ENCODE measurements at regions not wholly inside any gene's neighbourhood (a gene's known extent, or its start where the extent isn't known, plus 50 kb on each side); places are given as distances from the start of the nearest gene placed in this dataset.

- FAIRE-seq (no peak), ATAC-seq (no peak), DNase-seq (ENCODE audit: low read depth, low spot score) (no peak)
- intact Hi-C loops (cut with micrococcal nuclease; ENCODE audit: unreplicated experiment) (no loop called here), in situ Hi-C loops (cut with MboI) (no loop called here)
- ChIA-PET RAD21 (ENCODE audit: unreplicated experiment) (no interaction called here), CTCF (no interaction called here), SMC1A (ENCODE audit: uncharacterized antibody, unreplicated experiment) (no interaction called here), POLR2A (no interaction called here)
- H3K4me1 ChIP-seq (ENCODE audit: control insufficient read depth, insufficient read depth, low read length) = no peaks in the 10 kb centered on the region
- no peak overlapping the region for H3K27ac ChIP-seq (ENCODE audit: control insufficient read depth, insufficient read depth)
- H4K20me1 ChIP-seq (ENCODE audit: control insufficient read depth, insufficient read depth) = no peaks in the 10 kb centered on the region
- no peaks in the 10 kb centered on the region for H3K36me3 ChIP-seq (ENCODE audit: control insufficient read depth in 2 of 2, insufficient read depth in 2 of 2, low read length in 1 of 2)
- H2AFZ ChIP-seq (ENCODE audit: control insufficient read depth, low read depth, low read length) = no peak overlapping the region
- BruUV-seq (replicated peaks) = no TSS peak
- 29% methylated on average over 4 of the region's 4 CpGs for WGBS (ENCODE audit: insufficient coverage, insufficient replicate concordance, low lambda C conversion rate, missing lambda C conversion rate)
- H3K79me2 ChIP-seq (ENCODE audit: control insufficient read depth, insufficient read depth, low read length) = no peaks in the 10 kb centered on the region
- no peak overlapping the region for H3K9ac ChIP-seq (ENCODE audit: control insufficient read depth, insufficient read depth, low read length)
- no peak for TF ChIP-seq ZNF274 (IDR thresholded peaks at IDR 0.05; ENCODE audit: insufficient read depth, insufficient read length)
- no peak for TF ChIP-seq MTA3 (IDR thresholded peaks at IDR 0.05; ENCODE audit: borderline replicate concordance, low read length)
- no peak for TF ChIP-seq HDAC6 (IDR thresholded peaks at IDR 0.05; ENCODE audit: unreplicated experiment)
- TF ChIP-seq, protein P1, sequence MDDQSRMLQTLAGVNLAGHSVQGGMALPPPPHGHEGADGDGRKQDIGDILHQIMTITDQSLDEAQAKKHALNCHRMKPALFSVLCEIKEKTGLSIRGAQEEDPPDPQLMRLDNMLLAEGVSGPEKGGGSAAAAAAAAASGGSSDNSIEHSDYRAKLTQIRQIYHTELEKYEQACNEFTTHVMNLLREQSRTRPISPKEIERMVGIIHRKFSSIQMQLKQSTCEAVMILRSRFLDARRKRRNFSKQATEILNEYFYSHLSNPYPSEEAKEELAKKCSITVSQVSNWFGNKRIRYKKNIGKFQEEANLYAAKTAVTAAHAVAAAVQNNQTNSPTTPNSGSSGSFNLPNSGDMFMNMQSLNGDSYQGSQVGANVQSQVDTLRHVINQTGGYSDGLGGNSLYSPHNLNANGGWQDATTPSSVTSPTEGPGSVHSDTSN (IDR thresholded peaks at IDR 0.05; ENCODE audit: insufficient replicate concordance, low read depth, low read length) = no peak
- no peak for TF ChIP-seq SKIL (IDR thresholded peaks at IDR 0.05; ENCODE audit: low read depth, poor library complexity, severe bottlenecking)
- no peak for TF ChIP-seq SUZ12 (IDR thresholded peaks at IDR 0.05; ENCODE audit: unreplicated experiment)
- TF ChIP-seq STAT3 (IDR thresholded peaks at IDR 0.05; ENCODE audit: low read depth, low read length) = no peak
- no peak for TF ChIP-seq CREB1 (IDR thresholded peaks at IDR 0.05; ENCODE audit: low read depth)
- TF ChIP-seq NBN (IDR thresholded peaks at IDR 0.05) = no peak
- no peak for TF ChIP-seq MYB (IDR thresholded peaks at IDR 0.05; ENCODE audit: borderline replicate concordance, low read depth, low read length)
- TF ChIP-seq RAD21 (IDR thresholded peaks at IDR 0.05; ENCODE audit: insufficient read depth, low read depth, low read length) = no peak
- TF ChIP-seq SIN3A (IDR thresholded peaks at IDR 0.05; ENCODE audit: low read depth, low read length) = no peak
- TF ChIP-seq MLLT1 (IDR thresholded peaks at IDR 0.05) = no peak
- no peaks in the 10 kb centered on the region for H3K9me3 ChIP-seq (replicated peaks; ENCODE audit: control insufficient read depth, insufficient read depth, low read length)
- no peaks in the 10 kb centered on the region for H3K27me3 ChIP-seq (replicated peaks in 1 of 2; ENCODE audit: control insufficient read depth in 2 of 2, insufficient read depth in 2 of 2, low read length in 1 of 2)
- H3K4me3 ChIP-seq = no peak overlapping the region
- no peak overlapping the region for H3K4me2 ChIP-seq (ENCODE audit: control insufficient read depth, insufficient read depth)
Measured at GRCh38 chr3:116630494-116630893, 79.1 kb upstream of the TUSC7 start.

Measured in GM12878 (cell line).